Smooth muscle cell (in vitro differentiated cells): ENCODE measurements at regions not wholly inside any gene's neighbourhood (a gene's known extent, or its start where the extent isn't known, plus 50 kb on each side); places are given as distances from the start of the nearest gene placed in this dataset.

Experiments
- DNase-seq: peaks from one replicate; lab custom pipeline; 2025; ENCODE audit not compliant: unreplicated experiment; lab: John Stamatoyannopoulos, UW
- H2AFZ ChIP-seq: fragments of 200-600 bp; sonication (generic); 2 replicates; pipeline ENCODE4 v1.6.0; 2016; ENCODE audit warnings: antibody characterized with exemption, low read depth, mild to moderate bottlenecking
- H3F3A ChIP-seq: fragments of 200-600 bp; sonication (generic); 2 replicates; pipeline ENCODE4 v1.6.0; 2017; ENCODE audit warnings: antibody characterized with exemption, low read depth
- H3K27ac ChIP-seq: fragments of 200-600 bp; sonication (generic); 2 replicates; pipeline ENCODE4 v1.5.1; 2016; ENCODE audit warnings: low read depth, mild to moderate bottlenecking
- H3K27me3 ChIP-seq: fragments of 200-600 bp; sonication (generic); 2 replicates; pipeline ENCODE4 v1.6.1; 2016; ENCODE audit warnings: low read depth, mild to moderate bottlenecking
- H3K36me3 ChIP-seq: fragments of 200-600 bp; sonication (generic); 2 replicates; pipeline ENCODE4 v1.5.1; 2016; ENCODE audit warnings: low read depth
- H3K4me1 ChIP-seq: fragments of 200-600 bp; sonication (generic); 2 replicates; pipeline ENCODE4 v1.5.1; 2016; ENCODE audit warnings: low read depth
- H3K4me2 ChIP-seq: fragments of 200-600 bp; sonication (generic); 2 replicates; pipeline ENCODE4 v1.6.0; 2016; ENCODE audit warnings: mild to moderate bottlenecking
- H3K4me3 ChIP-seq: fragments of 200-600 bp; sonication (generic); 2 replicates; pipeline ENCODE4 v1.5.1; 2016; ENCODE audit warnings: mild to moderate bottlenecking
- H3K79me2 ChIP-seq: fragments of 200-600 bp; sonication (generic); 2 replicates; pipeline ENCODE4 v1.6.0; 2016; ENCODE audit warnings: low read depth, mild to moderate bottlenecking
- H3K9ac ChIP-seq: fragments of 200-600 bp; sonication (generic); 2 replicates; pipeline ENCODE4 v1.6.0; 2016; ENCODE audit warnings: low read depth
- H3K9me3 ChIP-seq: fragments of 200-600 bp; sonication (generic); replicated peaks from 2 replicates; pipeline ENCODE4 v1.5.1; 2016; ENCODE audit warnings: low read depth
- H4K20me1 ChIP-seq: fragments of 200-600 bp; sonication (generic); 2 replicates; pipeline ENCODE4 v1.6.0; 2016; ENCODE audit warnings: low read depth
- CTCF ChIP-seq: fragments of 200-600 bp; sonication (generic); IDR thresholded peaks from 2 replicates; pipeline ENCODE4 v1.5.1; 2017; ENCODE audit warnings: borderline replicate concordance, mild to moderate bottlenecking, antibody characterized with exemption; ENCODE audit not compliant: insufficient read depth, poor library complexity, severe bottlenecking
- WGBS: methylation state at CpG from one replicate; pipeline ENCODE4 v1.1.7; 2016; ENCODE audit warnings: low lambda C conversion rate; 5-methylcytosine and 5-hydroxymethylcytosine counted together

DNA sequence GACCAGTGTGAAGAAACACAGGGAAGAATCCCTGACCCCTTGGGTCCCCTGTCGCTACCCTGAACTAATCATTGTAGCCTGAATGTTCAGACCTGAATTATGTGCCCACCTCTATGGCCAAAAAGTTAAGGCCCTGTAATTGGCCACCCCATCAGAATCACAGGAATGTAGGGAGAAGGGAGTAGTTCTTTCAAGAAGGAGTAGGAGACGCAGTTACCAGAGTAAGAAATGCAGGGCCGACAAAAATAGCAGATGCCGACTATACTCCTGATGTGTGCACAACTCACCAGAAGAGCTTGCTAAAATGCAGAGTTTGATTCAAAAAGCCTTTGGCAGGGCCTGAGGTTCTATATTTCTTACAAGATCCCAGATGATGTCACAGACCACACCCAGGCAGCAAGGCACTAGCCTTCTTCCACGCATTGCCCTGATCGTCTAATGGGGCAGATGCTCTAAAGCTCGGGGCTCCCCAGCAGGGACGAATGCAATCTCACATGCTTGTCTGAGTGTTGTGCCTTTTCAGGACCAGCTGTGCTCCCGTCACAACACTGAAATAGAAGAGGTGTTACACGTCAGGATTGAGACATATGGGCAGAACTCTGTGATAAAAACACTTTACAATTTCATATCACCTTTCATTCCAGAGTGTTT lies 161.0 kb upstream of the FAM241A start:
- Histone ChIP-seq H3K4me2 (no peak overlapping the region), H3K9ac (no peak overlapping the region), H4K20me1 (no peaks in the 10 kb centered on the region), H3K27me3 (no peaks in the 10 kb centered on the region), H3F3A (no peaks in the 10 kb centered on the region), H2AFZ (no peak overlapping the region), H3K9me3 (no peaks in the 10 kb centered on the region), H3K27ac (no peak overlapping the region), H3K4me1 (no peaks in the 10 kb centered on the region), H3K4me3 (no peak overlapping the region), H3K36me3 (no peaks in the 10 kb centered on the region), H3K79me2 (no peaks in the 10 kb centered on the region)
- no peak for TF ChIP-seq CTCF
- no peak for DNase-seq
- 92% methylated on average over 10 of the region's 10 CpGs for WGBS

GRCh38 chr4:111985426-111985825 lies 159.8 kb upstream of the FAM241A start:
- WGBS: 45% methylated on average over 2 of the region's 2 CpGs
- Histone ChIP-seq H2AFZ (no peak overlapping the region), H3K4me3 (no peak overlapping the region), H4K20me1 (no peaks in the 10 kb centered on the region), H3F3A (no peaks in the 10 kb centered on the region), H3K27me3 (no peaks in the 10 kb centered on the region), H3K9ac (no peak overlapping the region), H3K27ac (no peak overlapping the region), H3K79me2 (no peaks in the 10 kb centered on the region), H3K36me3 (no peaks in the 10 kb centered on the region), H3K9me3 (no peaks in the 10 kb centered on the region), H3K4me2 (no peak overlapping the region), H3K4me1 (no peaks in the 10 kb centered on the region)
- no peak for TF ChIP-seq CTCF
- DNase-seq: no peak

DNA sequence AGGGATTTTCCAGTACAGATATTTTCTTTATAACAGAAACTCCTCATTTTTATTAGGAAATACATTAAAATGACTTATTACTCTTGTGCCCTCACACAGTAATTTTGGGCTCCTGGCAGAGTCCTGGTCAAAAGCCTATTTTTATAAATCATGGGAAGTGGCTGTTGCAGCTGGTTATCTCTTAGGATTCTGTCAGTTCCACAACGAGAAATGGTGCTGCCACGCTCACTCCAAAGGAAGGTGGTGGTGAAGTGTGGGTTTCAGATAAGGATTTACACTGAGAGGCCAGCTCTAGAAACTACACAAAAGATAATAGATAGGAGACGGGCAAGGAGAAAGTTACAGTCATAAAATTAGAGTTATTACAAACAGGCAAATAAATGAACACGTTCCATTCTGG lies 159.2 kb upstream of the FAM241A start:
- Histone ChIP-seq H3K27me3 (no peaks in the 10 kb centered on the region), H2AFZ (no peak overlapping the region), H3F3A (no peaks in the 10 kb centered on the region), H4K20me1 (no peaks in the 10 kb centered on the region), H3K36me3 (no peaks in the 10 kb centered on the region), H3K9me3 (no peaks in the 10 kb centered on the region), H3K4me1 (peaks cover 2% of the 10 kb centered on the region), H3K4me3 (no peak overlapping the region), H3K9ac (no peak overlapping the region), H3K4me2 (no peak overlapping the region), H3K79me2 (no peaks in the 10 kb centered on the region), H3K27ac (no peak overlapping the region)
- no peak for TF ChIP-seq CTCF
- DNase-seq: no peak
- WGBS: 31% methylated on average over 4 of the region's 4 CpGs

DNA sequence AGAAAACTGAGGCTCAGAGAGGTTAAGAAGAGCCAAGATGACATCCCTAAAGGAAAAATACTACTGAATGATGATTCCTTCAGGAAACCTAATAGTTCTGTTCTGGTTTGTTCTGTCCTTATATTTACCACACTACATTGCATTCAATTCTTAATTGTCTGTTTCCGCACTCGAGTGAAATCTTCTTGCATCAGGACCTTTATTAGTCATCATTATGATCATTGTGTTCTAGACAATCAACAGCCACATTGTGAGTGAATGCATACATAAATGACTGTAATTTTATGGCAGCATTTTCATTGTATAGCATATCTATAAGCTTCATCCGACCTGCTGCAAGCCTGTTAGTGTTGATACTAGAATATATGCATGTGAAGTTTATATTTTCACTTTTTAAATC lies 156.7 kb upstream of the FAM241A start:
- DNase-seq: no peak
- Histone ChIP-seq H3K79me2 (no peaks in the 10 kb centered on the region), H2AFZ (no peak overlapping the region), H3K27me3 (no peaks in the 10 kb centered on the region), H3K4me2 (no peak overlapping the region), H3F3A (peaks cover 10% of the 10 kb centered on the region), H3K9me3 (no peaks in the 10 kb centered on the region), H4K20me1 (no peaks in the 10 kb centered on the region), H3K4me3 (no peak overlapping the region), H3K9ac (no peak overlapping the region), H3K36me3 (no peaks in the 10 kb centered on the region), H3K27ac (no peak overlapping the region), H3K4me1 (peaks cover 8% of the 10 kb centered on the region)
- 78% methylated on average over 3 of the region's 3 CpGs for WGBS
- no peak for TF ChIP-seq CTCF
